HS-27A (cell line): ENCODE measurements at regions not wholly inside any gene's neighbourhood (a gene's known extent, or its start where the extent isn't known, plus 50 kb on each side); places are given as distances from the start of the nearest gene placed in this dataset.

Source experiments
- DNase-seq: peaks from one replicate; pipeline ENCODE4 v3.0.0-alpha.2; 2012; ENCODE audit warnings: low read depth, missing footprints

GRCh38 chr5:175168882-175169507 is 275.0 kb downstream of the DRD1 start:
- no peak for DNase-seq

- DNase-seq, result no peak
Measured at GRCh38 chr5:175166026-175166425, 278.0 kb downstream of the DRD1 start.

- no peak for DNase-seq
Measured at GRCh38 chr5:175163586-175164275, 280.3 kb downstream of the DRD1 start.

GRCh38 chr5:175162036-175162435 is 281.9 kb downstream of the DRD1 start:
- no peak for DNase-seq

- DNase-seq, result no peak
Measured at GRCh38 chr5:175159956-175160355, 284.0 kb downstream of the DRD1 start.

- DNase-seq, result no peak
Measured at GRCh38 chr5:175148636-175149172, 295.3 kb downstream of the DRD1 start.

- DNase-seq, result no peak
Measured at GRCh38 chr5:175146733-175147132, 297.2 kb downstream of the DRD1 start.

- DNase-seq, result no peak
Measured at GRCh38 chr5:175141421-175141820, 302.6 kb downstream of the DRD1 start.

GRCh38 chr5:175133185-175133584 is 310.8 kb downstream of the DRD1 start:
- no peak for DNase-seq

- DNase-seq, result no peak
Measured at GRCh38 chr5:175131432-175131831, 312.6 kb downstream of the DRD1 start.

- DNase-seq, result no peak
Measured at GRCh38 chr5:175129619-175130018, 314.4 kb downstream of the DRD1 start.

GRCh38 chr5:175129121-175129520 is 314.9 kb downstream of the DRD1 start:
- DNase-seq, result no peak

GRCh38 chr5:175124821-175125220 is 319.2 kb downstream of the DRD1 start:
- DNase-seq, result no peak

- DNase-seq, result no peak
Measured at GRCh38 chr5:175124251-175124813, 319.6 kb downstream of the DRD1 start.

- no peak for DNase-seq
Measured at GRCh38 chr5:175123542-175123941, 320.4 kb downstream of the DRD1 start.

GRCh38 chr5:175121457-175121856 is 322.5 kb downstream of the DRD1 start:
- DNase-seq, result no peak

- no peak for DNase-seq
Measured at GRCh38 chr5:175120412-175120811, 323.6 kb downstream of the DRD1 start.

- DNase-seq, result no peak
Measured at GRCh38 chr5:175118700-175119309, 325.2 kb downstream of the DRD1 start.

GRCh38 chr5:175116466-175117048 is 327.4 kb downstream of the DRD1 start:
- no peak for DNase-seq

- DNase-seq, result no peak
Measured at GRCh38 chr5:175115831-175116230, 328.2 kb downstream of the DRD1 start.

- DNase-seq, result no peak
Measured at GRCh38 chr5:175113947-175114346, 330.0 kb downstream of the DRD1 start.

GRCh38 chr5:175109058-175109755 is 334.8 kb downstream of the DRD1 start:
- DNase-seq, result no peak
